Epithelial cell of prostate (primary cell): ENCODE measurements at regions not wholly inside any gene's neighbourhood (a gene's known extent, or its start where the extent isn't known, plus 50 kb on each side); places are given as distances from the start of the nearest gene placed in this dataset.

Experiments used
- DNase-seq: peaks from one replicate; pipeline ENCODE4 v3.0.0-alpha.2; 2011; ENCODE audit warnings: low read depth, low spot score
- H3K27ac ChIP-seq: fragments of 450-650 bp; 2 replicates; pipeline ENCODE4 v1.5.1; 2017; ENCODE audit warnings: mild to moderate bottlenecking

- H3K27ac ChIP-seq, result no peak overlapping the region
- no peak for DNase-seq
These were observed 52.0 kb upstream of the RANBP6 start for GRCh38 chr9:6067426-6067825.
